ENCODE measurements at regions not wholly inside any gene's neighbourhood (a gene's known extent, or its start where the extent isn't known, plus 50 kb on each side); places are given as distances from the start of the nearest gene placed in this dataset.

GRCh38 chr9:1460143-1460769, 410.1 kb downstream of the DMRT2 start:
- Histone ChIP-seq H4K20me1 (ENCODE audit: control insufficient read depth, extremely low read depth, insufficient read depth, low read length) (no peaks in the 10 kb centered on the region), H3K4me1 (ENCODE audit: control insufficient read depth, extremely low read depth, insufficient read depth, low read length) (peaks cover 8% of the 10 kb centered on the region), H3K27me3 (ENCODE audit: control insufficient read depth, extremely low read depth, insufficient read depth, low read length) (no peaks in the 10 kb centered on the region), H3K4me3 (ENCODE audit: control insufficient read depth in 2 of 3, extremely low read depth in 1 of 3, insufficient read depth in 2 of 3, low read depth in 1 of 3, low read length in 3 of 3) (no peak overlapping the region), H3K4me2 (ENCODE audit: control insufficient read depth, extremely low read depth, insufficient read depth, low read depth, low read length) (no peak overlapping the region), H3K27ac (ENCODE audit: control insufficient read depth, insufficient read depth, low read length) (no peak overlapping the region), H3K36me3 (ENCODE audit: control insufficient read depth in 2 of 2, extremely low read depth in 1 of 2, insufficient read depth in 2 of 2, low read length in 2 of 2) (no peaks in the 10 kb centered on the region), H2AFZ (ENCODE audit: control insufficient read depth, low read length) (no peak overlapping the region), H3K9me1 (ENCODE audit: control insufficient read depth, extremely low read depth, insufficient read depth, low read length) (no peaks in the 10 kb centered on the region), H3K79me2 (ENCODE audit: control insufficient read depth, insufficient read depth, low read length) (no peaks in the 10 kb centered on the region), H3K9ac (ENCODE audit: control insufficient read depth, extremely low read depth, insufficient read depth, low read length) (no peak overlapping the region), H3K9me3 (ENCODE audit: control insufficient read depth, low read depth, low read length) (no peaks in the 10 kb centered on the region)
- dilution Hi-C loops (cut with MboI; ENCODE audit: extremely low pct_ligation_motif_present, low sequenced_read_pairs): no loop called here
- DNase-seq (ENCODE audit: low read depth, low spot score): no peak
- TF ChIP-seq CTCF (optimal IDR thresholded peaks at IDR 0.05 in 1 of 3, IDR thresholded peaks at IDR 0.05 in 1 of 3, conservative IDR thresholded peaks at IDR 0.05 in 1 of 3; ENCODE audit: extremely low read depth in 1 of 3, insufficient read depth in 2 of 3, low read length in 3 of 3): peak; percentile 56 to 74 (median 61)
- no peak for TF ChIP-seq EZH2 (IDR thresholded peaks at IDR 0.05; ENCODE audit: low read length)
- no peak for FAIRE-seq

GRCh38 chr9:1461812-1462211, 411.7 kb downstream of the DMRT2 start:
- H3K4me1 ChIP-seq (ENCODE audit: control insufficient read depth, extremely low read depth, insufficient read depth, low read length): peaks cover 8% of the 10 kb centered on the region
- FAIRE-seq: no peak
- H3K27me3 ChIP-seq (ENCODE audit: control insufficient read depth, extremely low read depth, insufficient read depth, low read length): no peaks in the 10 kb centered on the region

More at GRCh38 chr9:1461812-1462211, 411.7 kb downstream of the DMRT2 start:
- DNase-seq (ENCODE audit: low read depth, low spot score): no peak
- Histone ChIP-seq H3K9me3 (ENCODE audit: control insufficient read depth, low read depth, low read length) (no peaks in the 10 kb centered on the region), H3K27ac (ENCODE audit: control insufficient read depth, insufficient read depth, low read length) (no peak overlapping the region), H3K36me3 (ENCODE audit: control insufficient read depth in 2 of 2, extremely low read depth in 1 of 2, insufficient read depth in 2 of 2, low read length in 2 of 2) (no peaks in the 10 kb centered on the region), H4K20me1 (ENCODE audit: control insufficient read depth, extremely low read depth, insufficient read depth, low read length) (no peaks in the 10 kb centered on the region), H3K4me2 (ENCODE audit: control insufficient read depth, extremely low read depth, insufficient read depth, low read depth, low read length) (no peak overlapping the region), H2AFZ (ENCODE audit: control insufficient read depth, low read length) (no peak overlapping the region), H3K9me1 (ENCODE audit: control insufficient read depth, extremely low read depth, insufficient read depth, low read length) (no peaks in the 10 kb centered on the region), H3K4me3 (ENCODE audit: control insufficient read depth in 2 of 3, extremely low read depth in 1 of 3, insufficient read depth in 2 of 3, low read depth in 1 of 3, low read length in 3 of 3) (no peak overlapping the region), H3K79me2 (ENCODE audit: control insufficient read depth, insufficient read depth, low read length) (no peaks in the 10 kb centered on the region), H3K9ac (ENCODE audit: control insufficient read depth, extremely low read depth, insufficient read depth, low read length) (no peak overlapping the region)
- no peak for TF ChIP-seq EZH2 (IDR thresholded peaks at IDR 0.05; ENCODE audit: low read length)
- TF ChIP-seq CTCF (optimal IDR thresholded peaks at IDR 0.05 in 1 of 3, IDR thresholded peaks at IDR 0.05 in 1 of 3, conservative IDR thresholded peaks at IDR 0.05 in 1 of 3; ENCODE audit: extremely low read depth in 1 of 3, insufficient read depth in 2 of 3, low read length in 3 of 3): no peak
- dilution Hi-C loops (cut with MboI; ENCODE audit: extremely low pct_ligation_motif_present, low sequenced_read_pairs): no loop called here
